ENCODE measurements at regions not wholly inside any gene's neighbourhood (a gene's known extent, or its start where the extent isn't known, plus 50 kb on each side); places are given as distances from the start of the nearest gene placed in this dataset.

DNA sequence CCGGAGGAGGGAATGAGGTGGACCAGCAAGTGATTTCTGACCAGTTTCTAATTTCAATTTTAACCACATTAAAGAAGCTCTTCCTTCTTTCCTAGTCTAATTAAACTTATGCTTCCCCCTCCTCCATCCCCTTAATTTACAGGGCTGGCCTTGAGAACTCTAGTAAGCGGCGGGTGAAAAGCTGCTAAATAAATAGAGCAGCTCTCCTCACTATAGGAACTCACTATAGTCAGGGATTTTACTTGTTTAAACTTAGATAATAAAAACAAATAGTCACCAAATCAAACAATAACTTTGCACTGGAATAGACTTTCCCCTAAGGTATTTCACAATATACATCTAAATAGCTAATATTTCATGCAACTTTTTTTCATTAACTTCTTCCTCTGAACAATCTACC is 1838.2 kb upstream of the PRR20A start:
- Histone ChIP-seq H3K4me3 (ENCODE audit: extremely low read depth in 1 of 4, insufficient read depth in 2 of 4, low read depth in 3 of 4, low read length in 4 of 4) (no peak overlapping the region), H3K4ac (replicated peaks; ENCODE audit: insufficient read length, low read depth, low read length) (no peak overlapping the region), H3K23ac (ENCODE audit: insufficient read length) (no peak overlapping the region), H3K36me3 (ENCODE audit: control insufficient read depth in 2 of 4, insufficient read depth in 4 of 4, low read length in 3 of 4) (no peaks in the 10 kb centered on the region), H4K20me1 (replicated peaks in 1 of 2; ENCODE audit: control insufficient read depth in 1 of 2, insufficient read depth in 2 of 2, low read length in 2 of 2) (no peaks in the 10 kb centered on the region), H2AFZ (ENCODE audit: low read length) (no peak overlapping the region), H2BK15ac (ENCODE audit: low read length) (no peak overlapping the region), H3K14ac (ENCODE audit: insufficient read length) (no peak overlapping the region), H2AK5ac (ENCODE audit: low read depth, low read length) (no peak overlapping the region), H3K23me2 (ENCODE audit: low read depth, low read length) (no peaks in the 10 kb centered on the region), H3K79me1 (ENCODE audit: low read depth, low read length) (no peaks in the 10 kb centered on the region), H3K9ac (replicated peaks in 1 of 4; ENCODE audit: extremely low read depth in 1 of 4, low read depth in 3 of 4, low read length in 3 of 4) (no peak overlapping the region), H3K4me2 (ENCODE audit: insufficient read depth in 1 of 2, low read depth in 2 of 2, low read length in 2 of 2) (no peak overlapping the region), H3K56ac (replicated peaks; ENCODE audit: insufficient read length, low read depth, low read length) (no peak overlapping the region), H2BK120ac (replicated peaks; ENCODE audit: low read depth, low read length) (no peak overlapping the region), H3K79me2 (ENCODE audit: control insufficient read depth in 1 of 2, insufficient read depth in 2 of 2, low read length in 2 of 2) (no peaks in the 10 kb centered on the region), H3K9me3 (ENCODE audit: insufficient read depth in 2 of 2, low read depth in 1 of 2, low read length in 1 of 2) (no peaks in the 10 kb centered on the region), H2BK12ac (ENCODE audit: low read depth, low read length) (no peak overlapping the region), H4K8ac (ENCODE audit: extremely low read depth, insufficient read depth, low read length) (no peak overlapping the region), H3K27me3 (replicated peaks in 1 of 4; ENCODE audit: control insufficient read depth in 3 of 4, extremely low read depth in 1 of 4, insufficient read depth in 3 of 4, low read length in 3 of 4) (no peaks in the 10 kb centered on the region), H2BK20ac (ENCODE audit: low read length) (no peak overlapping the region), H3K27ac (ENCODE audit: low read depth, low read length) (no peak overlapping the region), H2BK5ac (ENCODE audit: low read depth, low read length) (no peak overlapping the region), H3K4me1 (replicated peaks in 1 of 4; ENCODE audit: control insufficient read depth in 3 of 4, insufficient read depth in 4 of 4, low read length in 3 of 4) (no peaks in the 10 kb centered on the region), H4K91ac (replicated peaks; ENCODE audit: insufficient read length, low read length) (no peak overlapping the region), H4K5ac (ENCODE audit: insufficient read length, low read depth, low read length) (no peak overlapping the region), H3K18ac (ENCODE audit: extremely low read depth, low read length) (no peak overlapping the region)
- DNase-seq (ENCODE audit: low read depth in 1 of 2, low spot score in 2 of 2) (no peak), FAIRE-seq (no peak)
- CTCF ChIA-PET (ENCODE audit: partially characterized antibody) = interaction anchor here (0.6 kb wide), 1 partner anchor 103 kb away, joined by 3 read pairs; no protein-coding TSS in a partner anchor
- 88% methylated on average over 3 of the region's 3 CpGs; no CpG with 5 or more reads in 1 of the 2 experiments for WGBS, 2 experiments (ENCODE audit: extremely low coverage in 1 of 2, insufficient coverage in 1 of 2, insufficient read length in 1 of 2, insufficient replicate concordance in 2 of 2, low coverage in 1 of 2, low lambda C conversion rate in 2 of 2, missing lambda C conversion rate in 1 of 2)
- POLR2A ChIA-PET (ENCODE audit: partially characterized antibody) = no interaction called here
- no peak for TF ChIP-seq ZNF274 (IDR thresholded peaks at IDR 0.05; ENCODE audit: borderline replicate concordance, extremely low read depth, low read length)
- no peak for TF ChIP-seq SAP30 (IDR thresholded peaks at IDR 0.05; ENCODE audit: insufficient read depth, insufficient replicate concordance, low read length)
- TF ChIP-seq RNF2 (IDR thresholded peaks at IDR 0.05; ENCODE audit: borderline replicate concordance, low read depth, low read length, missing control alignments, poor library complexity, severe bottlenecking) = no peak
- no peak for TF ChIP-seq JUN (IDR thresholded peaks at IDR 0.05; ENCODE audit: low read depth, low read length)
- TF ChIP-seq SP4 (IDR thresholded peaks at IDR 0.05; ENCODE audit: low read length) = no peak
- TF ChIP-seq ASH2L (IDR thresholded peaks at IDR 0.05; ENCODE audit: low read length) = no peak
- no peak for TF ChIP-seq JUND (IDR thresholded peaks at IDR 0.05; ENCODE audit: low read length)
- no peak for TF ChIP-seq POLR2A (IDR thresholded peaks at IDR 0.05; ENCODE audit: control extremely low read depth in 1 of 2, low read depth in 2 of 2, low read length in 2 of 2)
- no peak for TF ChIP-seq NRF1 (IDR thresholded peaks at IDR 0.05; ENCODE audit: low read depth, low read length)
- TF ChIP-seq CBX5 (IDR thresholded peaks at IDR 0.05; ENCODE audit: low read depth, low read length) = no peak
- no peak for TF ChIP-seq KDM5A (IDR thresholded peaks at IDR 0.05; ENCODE audit: low read length)
- TF ChIP-seq, protein P1, sequence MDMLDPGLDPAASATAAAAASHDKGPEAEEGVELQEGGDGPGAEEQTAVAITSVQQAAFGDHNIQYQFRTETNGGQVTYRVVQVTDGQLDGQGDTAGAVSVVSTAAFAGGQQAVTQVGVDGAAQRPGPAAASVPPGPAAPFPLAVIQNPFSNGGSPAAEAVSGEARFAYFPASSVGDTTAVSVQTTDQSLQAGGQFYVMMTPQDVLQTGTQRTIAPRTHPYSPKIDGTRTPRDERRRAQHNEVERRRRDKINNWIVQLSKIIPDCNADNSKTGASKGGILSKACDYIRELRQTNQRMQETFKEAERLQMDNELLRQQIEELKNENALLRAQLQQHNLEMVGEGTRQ (IDR thresholded peaks at IDR 0.05; ENCODE audit: low read length) = no peak
- no peak for TF ChIP-seq EP300 (IDR thresholded peaks at IDR 0.05; ENCODE audit: borderline replicate concordance in 1 of 2, low read depth in 2 of 2, low read length in 2 of 2)
- TF ChIP-seq BACH1 (IDR thresholded peaks at IDR 0.05; ENCODE audit: low read length) = no peak
- TF ChIP-seq RFX5 (IDR thresholded peaks at IDR 0.05; ENCODE audit: borderline replicate concordance, low read depth, low read length) = no peak

All from H1 (cell line).